GM19463 (cell line): ENCODE measurements at regions not wholly inside any gene's neighbourhood (a gene's known extent, or its start where the extent isn't known, plus 50 kb on each side); places are given as distances from the start of the nearest gene placed in this dataset.
"Not testable (repeated sequence)": the region's sequence is repeated elsewhere in the genome, so short reads cannot be mapped to it uniquely, and the experiment has no call there.

Experiments used
- ATAC-seq: cut with Tn5 transposase; IDR thresholded peaks from one replicate; pipeline ENCODE4 v1.9.1; 2021; ENCODE audit warnings: mild to moderate bottlenecking, moderate library complexity; ENCODE audit not compliant: unreplicated experiment

- ATAC-seq: peak; percentile 84
Measured at GRCh38 chr9:88835038-88835466, 156.2 kb upstream of the S1PR3 start.

- no peak for ATAC-seq
Measured at GRCh38 chr9:88835772-88836171, 155.5 kb upstream of the S1PR3 start.

GRCh38 chr9:88837731-88838130, 153.5 kb upstream of the S1PR3 start:
- no peak for ATAC-seq

GRCh38 chr9:88849878-88850277, 141.4 kb upstream of the S1PR3 start:
- not testable (repeated sequence) for ATAC-seq

GRCh38 chr9:88852794-88853193, 138.5 kb upstream of the S1PR3 start:
- peak; percentile 50 for ATAC-seq

- no peak for ATAC-seq
Measured at GRCh38 chr9:88870627-88871026, 120.6 kb upstream of the S1PR3 start.

- ATAC-seq: no peak
Measured at GRCh38 chr9:88871669-88872068, 119.6 kb upstream of the S1PR3 start.

- no peak for ATAC-seq
Measured at GRCh38 chr9:88872192-88872946, 118.9 kb upstream of the S1PR3 start.

GRCh38 chr9:88873635-88874034, 117.6 kb upstream of the S1PR3 start:
- ATAC-seq: no peak

- ATAC-seq: no peak
Measured at GRCh38 chr9:88874391-88874790, 116.9 kb upstream of the S1PR3 start.

- no peak for ATAC-seq
Measured at GRCh38 chr9:88875400-88876120, 115.7 kb upstream of the S1PR3 start.

- no peak for ATAC-seq
Measured at GRCh38 chr9:88880199-88880598, 111.1 kb upstream of the S1PR3 start.

GRCh38 chr9:88884291-88884690, 107.0 kb upstream of the S1PR3 start:
- ATAC-seq: not testable (repeated sequence)

- not testable (repeated sequence) for ATAC-seq
Measured at GRCh38 chr9:88886762-88887161, 104.5 kb upstream of the S1PR3 start.

- ATAC-seq: no peak
Measured at GRCh38 chr9:88889386-88889785, 101.9 kb upstream of the S1PR3 start.

GRCh38 chr9:88890546-88890945, 100.7 kb upstream of the S1PR3 start:
- ATAC-seq: no peak

- ATAC-seq: no peak
Measured at GRCh38 chr9:88891040-88891439, 100.2 kb upstream of the S1PR3 start.

GRCh38 chr9:88892724-88893123, 98.5 kb upstream of the S1PR3 start:
- no peak for ATAC-seq

- no peak for ATAC-seq
Measured at GRCh38 chr9:88897081-88897480, 94.2 kb upstream of the S1PR3 start.

- ATAC-seq: no peak
Measured at GRCh38 chr9:88898039-88898720, 93.1 kb upstream of the S1PR3 start.

GRCh38 chr9:88905506-88905905, 85.8 kb upstream of the S1PR3 start:
- no peak for ATAC-seq

- ATAC-seq: no peak
Measured at GRCh38 chr9:88915916-88916315, 75.4 kb upstream of the S1PR3 start.
